DMS153 (cell line): ENCODE measurements at regions not wholly inside any gene's neighbourhood (a gene's known extent, or its start where the extent isn't known, plus 50 kb on each side); places are given as distances from the start of the nearest gene placed in this dataset.
A peak's percentile ranks its signal among the peaks of the same experiment; 100 is the strongest.

Experiments
- DNase-seq: peaks from one replicate; lab custom pipeline; 2025; lab: John Stamatoyannopoulos, UW

DNA sequence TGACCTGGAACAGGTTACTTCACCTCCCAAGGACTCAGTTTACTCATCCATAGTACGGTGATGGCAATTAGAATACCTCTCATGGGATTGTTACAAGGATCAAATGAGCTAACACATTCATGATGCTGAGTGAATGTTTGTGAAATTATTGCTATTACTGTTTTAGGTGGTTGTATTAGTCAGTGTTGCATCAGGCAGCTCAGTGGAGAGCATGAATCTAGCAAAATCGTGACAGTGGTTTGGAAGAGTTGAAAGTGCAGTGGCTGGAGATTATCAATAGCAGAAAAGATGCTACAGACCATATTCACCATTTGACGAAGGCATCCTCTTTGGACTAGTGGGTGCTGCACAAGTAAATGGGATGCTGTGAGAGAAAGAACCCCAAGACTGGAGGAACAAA is 50.4 kb upstream of the CTNNBL1 start:
- DNase-seq: no peak

DNA sequence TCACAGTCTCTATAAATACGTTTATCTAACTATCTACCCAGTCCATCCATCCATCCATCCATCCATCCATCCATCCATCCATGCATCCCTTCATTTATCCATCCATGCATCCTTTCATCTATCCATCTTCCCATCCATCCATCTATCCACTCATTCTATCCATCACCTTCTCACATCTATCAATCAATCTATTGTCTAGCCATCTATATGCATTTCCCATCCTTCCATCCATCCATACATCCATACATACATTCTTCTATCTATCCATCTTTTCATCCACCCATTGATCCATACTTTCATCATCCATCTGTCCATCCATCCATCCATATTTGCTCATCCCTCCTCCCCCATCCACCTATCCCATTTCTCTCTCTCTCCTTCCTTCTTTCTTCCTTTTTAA is 51.6 kb upstream of the CTNNBL1 start:
- no peak for DNase-seq

DNA sequence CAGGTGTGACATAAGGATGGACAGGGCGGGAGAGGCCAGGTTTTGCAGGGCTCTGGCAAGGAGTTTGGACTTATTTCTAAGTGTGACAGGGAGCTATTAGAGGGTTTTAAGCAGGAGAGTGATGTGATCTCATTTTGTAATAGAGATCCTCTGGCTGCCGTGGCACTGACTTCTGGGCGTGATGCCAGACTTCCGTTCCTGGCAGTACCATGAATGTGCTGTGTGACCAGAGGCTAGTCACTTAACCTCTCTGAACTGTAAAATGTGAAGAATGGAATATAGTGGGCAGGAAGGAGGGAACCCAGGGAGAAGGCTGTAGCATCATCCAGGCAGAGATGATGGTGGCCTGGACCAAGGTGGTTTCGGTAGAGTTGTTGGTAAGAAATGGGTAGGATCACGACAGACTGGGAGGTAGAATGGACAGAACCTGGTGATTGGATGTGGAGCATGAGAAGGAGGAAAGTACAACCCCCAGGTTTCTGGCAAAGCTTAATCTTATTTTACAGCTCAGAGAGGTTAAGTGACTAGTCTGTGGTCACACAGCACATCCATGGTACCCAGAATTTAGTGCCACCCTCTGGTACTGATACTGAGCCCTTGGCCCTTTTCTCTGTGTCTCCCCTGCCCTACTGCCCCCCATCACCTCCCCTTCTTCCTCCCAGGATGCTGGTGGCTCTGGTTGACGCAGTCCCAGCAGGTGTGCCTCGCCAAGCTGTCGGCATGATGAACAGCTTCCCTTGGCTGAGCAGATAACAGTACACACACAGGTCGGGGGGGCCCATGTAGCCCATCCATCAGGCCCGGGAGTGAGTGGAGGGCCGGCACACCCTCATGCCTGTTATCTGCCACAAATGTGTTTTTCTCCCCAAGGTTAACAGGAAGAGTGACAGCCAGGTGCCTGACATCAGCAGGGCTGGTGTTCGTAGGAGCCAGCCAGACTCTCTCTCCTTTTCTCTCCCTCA is 52.9 kb upstream of the CTNNBL1 start:
- no peak for DNase-seq

DNA sequence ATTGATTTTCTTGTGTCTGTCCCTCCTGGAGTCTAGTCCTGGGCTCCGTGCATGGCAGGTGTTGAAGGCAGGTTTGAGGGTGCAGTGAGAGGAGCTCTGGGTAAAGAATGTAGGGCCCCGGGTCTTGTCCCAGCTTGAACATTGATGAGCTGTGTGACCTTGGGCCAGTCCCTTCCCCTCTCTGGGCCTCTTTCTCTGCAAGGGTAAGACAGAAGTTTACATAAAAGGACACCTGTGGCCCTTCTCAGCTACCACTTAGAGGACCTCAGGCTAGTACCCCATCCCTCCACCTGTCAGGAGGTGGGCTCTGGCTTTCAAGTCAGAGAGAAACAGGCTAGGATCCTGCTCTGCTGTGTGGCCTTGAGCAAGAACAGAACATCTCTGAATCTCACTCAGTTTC is 55.3 kb upstream of the CTNNBL1 start:
- no peak for DNase-seq

DNA sequence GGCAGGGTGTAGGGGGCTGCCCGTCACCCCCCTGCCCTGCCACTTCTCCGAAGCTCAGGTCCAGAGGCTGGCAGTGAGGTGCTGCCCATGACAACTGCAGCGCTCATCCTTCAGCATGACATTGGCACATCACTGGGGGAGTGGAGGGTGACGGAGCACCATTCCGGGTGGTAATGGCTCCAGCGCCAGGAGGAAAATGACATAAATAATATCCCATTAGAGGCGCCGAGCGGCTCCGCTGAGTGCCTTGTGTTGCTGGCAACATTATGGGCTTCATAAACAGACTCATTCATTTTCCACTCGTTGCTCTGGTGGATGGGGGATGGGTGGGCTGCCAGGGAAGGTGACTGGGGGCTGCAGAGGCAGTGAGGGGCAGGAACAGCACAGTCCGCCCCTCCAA is 56.9 kb upstream of the CTNNBL1 start:
- no peak for DNase-seq

DNA sequence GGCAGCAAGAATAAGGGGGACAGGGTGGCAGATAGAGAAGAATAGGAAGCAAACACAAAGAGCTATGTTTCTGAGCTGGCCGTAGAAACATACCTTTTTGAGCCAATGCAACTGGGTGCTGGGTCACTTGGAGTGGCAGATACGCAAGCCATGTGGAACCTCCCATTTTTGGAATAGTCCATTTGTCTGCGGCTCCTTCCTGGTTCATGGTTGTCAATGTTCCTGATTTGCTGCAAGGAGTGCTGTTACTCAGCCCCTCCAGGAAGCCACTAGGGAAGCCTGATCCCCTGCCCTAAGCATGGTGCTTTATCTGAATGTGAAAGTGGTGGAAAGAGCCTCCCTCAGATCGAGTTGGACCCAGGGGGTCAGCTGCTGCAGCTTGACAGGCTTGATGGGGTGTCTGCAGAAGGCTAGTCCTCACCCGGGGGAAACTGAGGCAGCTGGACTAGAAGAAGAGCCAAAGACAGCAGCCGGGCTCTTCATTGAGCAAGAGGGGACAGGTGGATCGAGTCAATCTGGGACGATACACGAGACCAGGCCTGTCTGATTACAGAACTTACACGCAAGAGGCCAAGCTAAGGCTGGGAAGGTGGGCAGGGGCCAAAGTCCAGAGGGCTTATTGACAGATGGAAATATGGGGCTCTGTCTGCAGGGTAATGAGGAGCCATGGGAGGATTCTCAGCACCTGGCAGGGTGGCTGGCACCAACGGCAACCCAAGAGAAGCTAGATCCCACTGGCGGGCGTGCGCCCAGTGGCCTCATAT is 57.4 kb upstream of the CTNNBL1 start:
- DNase-seq: no peak

DNA sequence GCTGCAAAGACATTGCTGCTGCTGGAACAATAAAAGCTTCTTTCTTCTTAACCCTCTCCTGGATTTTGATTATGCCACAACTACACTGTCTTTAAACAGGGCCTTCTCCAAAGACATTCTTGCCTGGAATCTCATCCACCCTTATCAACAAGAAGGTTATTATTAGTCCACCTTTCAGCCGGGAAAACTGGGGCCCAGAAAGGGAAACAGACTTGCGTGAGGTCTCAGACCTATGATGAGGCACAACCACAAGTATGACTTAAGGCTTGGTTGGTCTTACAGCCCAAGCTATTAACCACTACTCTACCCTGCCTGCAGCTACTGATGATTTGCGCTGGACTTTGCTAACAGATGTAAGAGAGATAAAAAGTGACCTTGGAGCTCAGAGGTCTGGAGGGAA is 62.8 kb upstream of the CTNNBL1 start:
- DNase-seq: no peak

DNA sequence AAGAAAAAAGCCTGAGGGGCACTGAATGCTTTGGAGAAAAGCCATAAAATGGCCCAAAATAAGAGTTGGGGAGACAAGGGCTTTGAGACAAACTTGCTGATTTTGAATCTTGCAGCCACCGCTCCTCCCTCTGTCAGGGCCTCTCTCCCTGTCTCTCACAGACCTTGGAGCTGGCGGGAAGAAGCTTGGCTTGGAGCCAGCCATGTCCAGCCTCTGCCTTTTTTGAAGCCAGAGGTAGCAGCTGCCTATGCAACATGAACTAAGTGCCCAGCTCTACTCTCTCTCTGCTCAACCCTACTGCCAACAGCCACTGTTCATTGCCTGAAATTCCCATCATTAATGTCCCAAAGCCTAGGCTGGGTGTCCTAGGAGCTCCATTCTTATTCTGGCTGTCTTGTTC is 63.7 kb upstream of the CTNNBL1 start:
- peak; percentile 67 for DNase-seq

DNA sequence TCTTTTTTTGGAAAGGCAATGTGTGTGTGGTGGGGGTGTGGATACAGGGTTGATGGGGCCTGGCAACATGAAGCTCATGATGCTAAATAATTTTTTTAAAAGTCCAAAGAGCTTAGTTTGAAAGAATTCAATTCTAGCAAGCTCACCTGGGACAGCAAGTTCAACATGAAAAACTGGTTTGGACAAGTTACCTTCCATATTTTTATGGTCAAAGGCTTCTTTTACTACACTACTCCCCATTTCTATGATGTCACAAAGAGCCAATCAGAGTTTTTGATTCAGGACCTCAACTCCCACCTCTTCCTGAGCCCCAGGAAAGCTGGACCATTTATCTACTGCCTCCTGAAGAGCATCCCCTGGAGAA is 66.1 kb upstream of the CTNNBL1 start:
- DNase-seq: no peak

DNA sequence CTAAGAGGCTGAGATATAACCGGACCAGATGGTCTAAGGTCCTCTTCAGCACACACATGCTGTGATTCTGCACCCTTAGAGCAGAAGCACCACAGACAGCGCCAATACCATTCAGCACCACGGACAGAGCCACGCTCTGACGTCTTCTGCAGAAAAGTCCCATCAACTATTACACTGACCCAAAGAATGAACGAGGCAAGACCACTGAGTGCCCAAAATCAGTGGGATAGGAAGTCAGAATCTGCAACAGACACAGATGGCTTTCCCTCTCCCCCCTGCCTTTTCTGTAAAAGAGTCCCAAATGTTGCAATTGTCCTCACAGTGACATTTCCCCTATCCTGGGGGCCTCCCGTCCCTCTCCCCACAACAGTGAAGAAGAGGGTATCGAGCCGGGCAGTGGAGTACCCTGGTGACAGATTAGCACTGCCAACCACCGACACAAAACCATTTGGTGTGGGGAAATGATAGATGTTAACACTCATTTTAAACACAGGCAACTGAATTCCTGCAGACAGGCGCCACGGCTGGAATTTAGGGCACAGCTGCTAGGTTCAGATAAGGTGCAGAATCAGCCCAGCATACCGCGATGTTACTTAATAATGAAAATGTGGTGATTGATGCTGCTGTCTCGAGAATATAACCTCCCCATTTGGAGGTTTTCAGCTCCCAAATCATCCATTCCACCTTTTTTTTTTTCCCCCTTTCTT is 66.6 kb upstream of the CTNNBL1 start:
- no peak for DNase-seq

DNA sequence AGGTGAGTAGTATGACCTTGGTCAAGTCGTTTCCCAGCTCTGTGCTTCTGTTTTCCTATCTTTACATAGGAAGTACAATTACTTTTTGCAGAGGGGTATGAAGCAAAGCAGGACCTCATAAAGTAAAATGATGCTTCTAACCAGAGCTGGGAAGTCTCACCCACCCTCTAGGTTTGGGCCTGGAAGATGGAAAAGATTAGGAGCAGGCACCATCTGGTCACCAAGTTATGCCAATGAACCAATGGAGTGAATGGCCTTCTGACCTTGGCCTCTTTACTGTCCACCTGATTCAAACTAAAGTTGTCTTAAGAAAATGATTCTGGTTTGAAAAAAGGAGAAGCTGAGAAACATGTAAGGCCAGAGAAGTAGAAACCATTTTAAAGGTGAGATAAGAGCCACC is 68.9 kb upstream of the CTNNBL1 start:
- DNase-seq: no peak

DNA sequence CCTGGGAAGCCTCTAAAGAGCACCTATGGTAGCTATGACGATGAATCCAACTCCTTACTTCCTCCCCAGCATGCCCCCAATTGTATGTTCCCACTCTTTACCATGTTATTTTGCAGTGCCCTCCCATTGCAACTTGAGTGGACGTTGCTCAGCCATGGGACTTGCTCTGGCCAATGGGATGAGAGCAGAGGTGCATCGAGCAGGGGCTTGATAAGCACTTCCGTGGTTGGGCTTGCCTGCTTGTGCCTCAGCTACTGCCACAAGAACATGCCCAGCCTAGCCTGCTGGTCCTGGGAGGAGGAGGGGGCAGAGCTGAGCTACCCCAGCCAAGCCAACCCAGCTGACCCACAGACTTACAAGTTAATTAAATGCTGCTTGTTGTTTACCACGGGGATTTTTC is 71.1 kb upstream of the CTNNBL1 start:
- no peak for DNase-seq

DNA sequence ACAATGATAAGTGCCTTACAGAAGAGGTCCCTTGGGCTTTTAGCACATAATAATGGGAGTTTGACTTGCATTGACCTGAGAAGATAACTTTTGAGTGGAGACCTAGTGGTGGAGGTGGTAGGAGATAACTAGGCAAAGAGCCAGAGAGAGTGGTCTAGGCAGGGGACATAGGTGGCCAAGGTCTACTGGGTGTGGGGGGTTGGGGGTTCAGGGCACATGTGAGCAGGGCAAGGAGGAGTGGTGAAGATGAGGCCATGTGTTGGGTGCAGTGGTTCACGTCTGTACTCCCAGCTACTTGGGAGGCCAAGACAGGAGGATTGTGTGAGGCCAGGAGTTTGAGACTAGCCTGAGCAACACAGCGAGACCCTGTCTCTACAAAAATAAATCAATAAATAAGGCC is 74.3 kb upstream of the CTNNBL1 start:
- no peak for DNase-seq

DNA sequence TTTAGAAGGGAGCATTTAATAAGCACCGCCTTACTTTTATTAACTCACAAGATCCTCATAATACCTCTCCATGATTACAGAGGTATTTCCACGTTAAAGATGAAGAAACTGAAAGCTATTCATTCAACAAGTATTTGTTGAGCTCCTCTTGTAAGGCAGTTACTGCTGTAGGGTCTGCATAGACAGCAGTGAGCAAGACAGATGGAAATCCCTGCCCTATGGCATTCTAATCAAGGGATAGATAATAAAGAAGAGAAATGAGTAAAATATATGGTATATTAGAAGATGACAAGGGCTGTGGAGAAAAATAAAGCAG is 77.8 kb upstream of the CTNNBL1 start:
- DNase-seq: no peak

DNA sequence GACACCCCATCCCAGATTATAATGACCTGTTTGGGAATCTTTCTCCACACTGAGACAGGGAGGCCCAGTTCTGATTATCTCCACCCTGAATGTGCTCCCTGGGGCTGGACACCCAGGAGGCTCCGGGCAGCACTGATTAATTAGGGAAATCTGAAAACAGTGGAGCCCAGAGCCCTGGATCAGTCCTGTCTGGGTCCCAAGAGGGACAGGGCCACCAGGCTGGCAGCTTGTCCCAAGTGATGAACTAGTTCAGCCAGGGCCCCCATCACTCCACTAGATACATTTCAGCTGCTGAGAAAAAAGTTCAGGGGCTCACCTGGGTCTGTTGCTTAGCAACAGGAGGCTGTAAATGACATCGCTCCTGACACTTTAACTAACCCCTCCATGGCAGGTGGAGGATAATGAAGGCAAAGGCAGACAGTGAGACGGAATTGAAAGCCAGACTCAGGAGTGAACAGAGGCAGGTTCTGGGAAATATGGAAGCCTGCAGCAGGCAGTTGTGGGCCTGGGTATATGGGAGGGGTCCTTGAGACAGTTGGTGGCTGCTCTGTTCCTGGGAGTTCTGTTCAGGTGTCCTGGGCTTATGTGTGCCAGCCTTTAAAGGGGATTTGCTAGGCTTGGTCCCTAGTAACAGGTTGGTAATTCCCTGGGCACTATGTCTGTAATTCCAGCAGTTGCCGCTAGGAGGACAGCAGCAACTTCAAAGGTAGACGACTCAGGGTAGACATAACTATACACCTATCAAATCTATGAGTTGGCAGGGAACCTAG is 78.3 kb upstream of the CTNNBL1 start:
- DNase-seq: no peak

DNA sequence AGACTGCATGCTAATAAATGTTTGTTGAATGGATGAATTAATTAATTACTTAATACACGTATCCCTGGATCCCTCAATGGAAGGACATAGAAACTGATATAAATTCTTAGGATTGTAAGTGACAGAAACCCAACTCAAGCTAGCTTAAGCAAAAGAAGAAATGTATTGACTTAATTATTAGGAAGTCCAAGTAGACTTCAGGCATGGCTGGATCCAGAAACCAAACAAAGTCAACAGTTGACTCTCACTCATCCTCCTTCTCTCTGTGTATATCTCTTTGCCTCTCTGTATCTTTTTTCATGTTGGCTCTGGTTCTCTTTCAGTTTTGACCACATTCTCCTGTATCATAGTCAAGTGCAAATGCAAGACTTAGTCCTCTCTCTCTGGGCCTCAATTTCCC is 82.0 kb upstream of the CTNNBL1 start:
- DNase-seq: no peak

DNA sequence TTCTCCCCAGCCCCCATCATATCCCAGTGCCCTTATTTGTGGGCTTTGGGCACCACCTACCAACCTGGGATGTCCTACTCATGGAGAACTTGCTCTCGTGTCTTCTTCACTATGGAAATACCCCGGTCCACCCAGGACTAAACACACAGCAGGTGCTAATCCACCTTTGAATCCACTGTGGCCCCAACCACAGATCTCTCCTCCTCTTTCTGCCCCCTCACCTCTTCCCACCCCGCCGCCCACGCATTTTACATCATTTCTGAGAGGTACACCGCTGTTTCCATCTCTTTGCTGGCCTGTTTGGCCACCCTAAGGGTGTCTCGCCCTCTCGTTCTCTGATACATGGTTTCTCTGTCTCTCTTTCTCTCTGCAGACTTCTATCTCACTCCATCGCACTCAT is 82.5 kb upstream of the CTNNBL1 start:
- DNase-seq: no peak

DNA sequence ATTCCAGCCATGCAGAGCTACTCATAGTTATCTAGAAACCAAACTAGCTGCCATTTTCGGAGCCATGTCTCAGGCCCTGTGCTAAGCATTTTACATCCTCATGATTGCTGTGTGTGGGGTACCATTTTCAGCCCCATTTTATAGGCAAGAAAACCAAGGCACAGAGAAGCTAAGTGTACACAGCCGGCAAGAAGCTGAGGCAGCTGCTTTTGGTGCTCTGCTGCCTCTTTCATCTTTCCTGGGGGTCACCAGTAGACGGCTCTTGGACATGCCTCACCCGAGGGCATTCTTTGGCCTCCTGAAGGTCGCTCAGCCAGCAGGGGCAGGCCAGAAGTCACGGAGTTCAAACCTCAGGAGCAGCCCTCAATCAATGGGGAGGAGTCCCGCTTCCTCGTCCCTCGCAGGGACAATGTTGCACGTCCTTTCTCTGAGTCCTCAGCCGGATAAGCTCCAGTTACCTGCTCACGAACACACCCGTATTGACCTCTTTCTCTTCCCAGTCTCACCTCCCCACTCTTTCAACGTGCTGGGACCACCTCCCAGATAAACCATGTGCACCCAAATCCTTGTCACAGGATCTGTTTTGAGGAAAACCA is 82.6 kb upstream of the BLCAP start:
- DNase-seq: no peak

DNA sequence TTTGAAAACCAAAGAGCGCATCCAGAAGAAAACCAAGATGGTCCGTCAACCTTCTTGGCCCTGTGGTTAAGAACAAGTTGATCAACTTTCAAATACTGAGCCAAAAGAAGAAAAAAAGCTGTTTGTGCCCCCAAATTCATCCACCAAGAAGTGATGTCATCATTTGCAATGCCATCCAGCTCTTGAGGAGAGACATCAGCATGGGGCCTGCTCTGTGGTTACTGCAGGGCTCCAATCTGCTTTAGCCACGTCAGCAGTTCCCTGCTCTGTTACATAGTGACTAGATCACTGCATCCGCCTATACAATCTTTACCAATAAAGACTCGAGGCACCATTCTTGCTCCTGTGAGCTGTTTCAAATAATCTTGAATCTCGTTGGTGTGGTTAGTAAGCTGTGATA is 75.0 kb upstream of the BLCAP start:
- no peak for DNase-seq

DNA sequence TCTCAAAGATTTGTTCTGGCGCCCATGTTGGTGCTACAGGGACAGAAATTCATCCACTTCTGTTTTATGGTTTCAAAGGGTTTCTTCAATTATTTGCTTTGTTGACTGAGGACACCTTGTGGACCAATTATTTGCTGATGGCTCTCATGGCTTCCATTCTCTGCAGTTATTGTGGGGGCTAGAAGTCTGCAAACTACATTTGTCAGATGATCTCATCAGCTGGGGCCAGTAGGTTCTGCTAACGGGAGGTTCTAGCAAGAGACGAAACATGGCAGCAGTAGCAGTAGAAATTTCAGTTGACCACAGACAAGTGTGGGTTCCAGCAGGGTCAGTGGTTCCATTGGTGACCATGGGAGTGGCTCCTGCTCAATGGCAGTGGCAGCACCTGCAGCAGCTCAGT is 72.8 kb upstream of the BLCAP start:
- no peak for DNase-seq

DNA sequence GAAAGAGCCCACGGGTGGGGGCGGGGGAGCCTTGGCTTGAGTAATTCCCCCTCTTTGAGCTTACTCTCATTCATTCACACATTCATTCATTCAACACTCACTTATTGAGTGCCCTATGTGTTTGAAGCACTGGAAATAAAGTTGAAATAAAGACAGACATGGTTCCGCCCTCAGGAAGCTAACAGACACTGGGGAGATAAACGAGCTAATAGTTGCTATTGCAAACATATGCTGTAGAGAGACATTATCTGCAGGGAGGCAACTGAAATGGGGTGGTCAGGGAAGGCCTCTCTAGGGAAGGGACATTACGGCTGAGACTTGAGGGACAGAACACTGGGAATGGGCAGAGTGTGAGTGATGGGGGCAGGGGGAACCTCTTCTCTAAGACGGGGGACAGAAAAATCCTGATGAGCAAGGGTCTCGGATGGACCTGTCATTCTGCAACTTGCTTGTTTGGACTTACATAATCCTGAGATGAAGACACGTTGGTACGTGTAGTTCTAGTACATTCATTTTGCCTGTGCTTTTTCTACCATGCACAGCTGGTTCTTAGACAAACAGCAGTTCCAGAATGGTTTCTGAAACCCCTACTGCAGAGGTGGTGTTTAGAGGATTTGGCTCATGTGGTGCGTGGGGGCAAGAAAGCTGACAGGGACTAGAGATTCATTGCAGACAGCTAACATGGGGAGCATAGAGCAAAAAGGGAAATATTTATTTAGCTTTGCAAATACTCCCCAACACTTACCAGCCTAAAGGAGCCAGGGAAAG is 71.1 kb upstream of the BLCAP start:
- DNase-seq: no peak
